WERI-Rb-1 (cell line): ENCODE measurements at regions not wholly inside any gene's neighbourhood (a gene's known extent, or its start where the extent isn't known, plus 50 kb on each side); places are given as distances from the start of the nearest gene placed in this dataset.

Source experiments
- DNase-seq: peaks from one replicate; pipeline ENCODE4 v3.0.0-alpha.2; 2020
- H3K27ac ChIP-seq: fragments of 250-450 bp; sonication (Bioruptor Pico); 2 replicates; pipeline ENCODE4 v1.5.1; 2020; ENCODE audit warnings: mild to moderate bottlenecking, moderate library complexity
- H3K27me3 ChIP-seq: fragments of 250-450 bp; sonication (Bioruptor Pico); 2 replicates; pipeline ENCODE4 v1.5.1; 2021; ENCODE audit warnings: mild to moderate bottlenecking, low read depth, moderate library complexity; ENCODE audit not compliant: insufficient read depth, severe bottlenecking
- H3K36me3 ChIP-seq: fragments of 250-450 bp; sonication (Bioruptor Pico); 2 replicates; pipeline ENCODE4 v1.5.1; 2020; ENCODE audit warnings: mild to moderate bottlenecking, moderate library complexity
- H3K4me3 ChIP-seq: 2 replicates; pipeline ENCODE4 v1.5.1; 2011; ENCODE audit warnings: low read depth, mild to moderate bottlenecking, control low read depth, low read length
- H3K9me3 ChIP-seq: fragments of 250-450 bp; sonication (Bioruptor Pico); 2 replicates; pipeline ENCODE4 v1.5.1; 2021; ENCODE audit warnings: mild to moderate bottlenecking, moderate library complexity; ENCODE audit not compliant: severe bottlenecking
- CTCF ChIP-seq: IDR thresholded peaks from 2 replicates; pipeline ENCODE4 v1.5.1; 2011; ENCODE audit warnings: low read depth, mild to moderate bottlenecking, control low read depth, inconsistent platforms, low read length

DNA sequence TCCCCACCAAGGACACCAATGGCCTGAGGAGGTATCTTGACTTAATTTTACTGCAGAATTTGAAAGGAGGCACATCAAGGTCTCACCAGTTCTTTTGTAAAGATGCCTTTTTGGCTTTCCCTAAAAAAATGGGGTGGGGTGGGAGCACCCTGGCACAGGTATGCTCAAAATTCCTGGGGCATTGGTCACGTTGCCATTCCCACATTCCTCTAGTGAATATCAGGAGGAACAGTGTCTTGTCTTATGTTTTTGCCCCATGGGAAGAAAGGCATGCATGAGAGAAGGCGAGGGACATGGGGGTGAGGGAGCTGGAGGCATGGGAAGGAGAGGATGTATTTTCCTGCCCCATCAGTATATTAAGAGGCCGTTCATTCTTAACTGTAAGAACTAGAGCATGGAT, 275.3 kb downstream of the CMPK2 start:
- TF ChIP-seq CTCF: no peak
- H3K27ac ChIP-seq: no peak overlapping the region
- no peak for DNase-seq
- no peaks in the 10 kb centered on the region for H3K27me3 ChIP-seq
- no peaks in the 10 kb centered on the region for H3K36me3 ChIP-seq
- no peaks in the 10 kb centered on the region for H3K9me3 ChIP-seq
- no peak overlapping the region for H3K4me3 ChIP-seq

DNA sequence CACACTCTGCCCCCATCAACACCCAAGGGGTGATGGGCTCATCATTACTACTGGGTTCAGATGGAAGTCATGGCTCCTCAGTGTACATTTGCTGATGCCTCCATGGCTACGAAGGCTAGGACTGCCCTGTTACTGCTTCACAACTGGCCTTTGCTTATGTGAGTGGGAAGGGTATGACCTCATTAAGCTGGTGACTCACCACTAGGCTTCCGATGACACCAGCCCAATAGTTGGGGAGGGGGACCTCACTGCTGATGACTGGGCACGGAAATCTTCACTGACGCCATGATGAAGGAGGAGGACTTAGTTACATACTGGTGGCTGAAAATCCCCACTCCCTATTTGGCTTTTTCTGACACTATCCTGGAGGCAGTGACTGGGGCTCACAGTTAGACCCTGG, 263.2 kb downstream of the CMPK2 start:
- Histone ChIP-seq H3K36me3 (no peaks in the 10 kb centered on the region), H3K27ac (no peak overlapping the region), H3K4me3 (no peak overlapping the region), H3K9me3 (peaks cover 2% of the 10 kb centered on the region), H3K27me3 (no peaks in the 10 kb centered on the region)
- TF ChIP-seq CTCF: no peak
- no peak for DNase-seq

DNA sequence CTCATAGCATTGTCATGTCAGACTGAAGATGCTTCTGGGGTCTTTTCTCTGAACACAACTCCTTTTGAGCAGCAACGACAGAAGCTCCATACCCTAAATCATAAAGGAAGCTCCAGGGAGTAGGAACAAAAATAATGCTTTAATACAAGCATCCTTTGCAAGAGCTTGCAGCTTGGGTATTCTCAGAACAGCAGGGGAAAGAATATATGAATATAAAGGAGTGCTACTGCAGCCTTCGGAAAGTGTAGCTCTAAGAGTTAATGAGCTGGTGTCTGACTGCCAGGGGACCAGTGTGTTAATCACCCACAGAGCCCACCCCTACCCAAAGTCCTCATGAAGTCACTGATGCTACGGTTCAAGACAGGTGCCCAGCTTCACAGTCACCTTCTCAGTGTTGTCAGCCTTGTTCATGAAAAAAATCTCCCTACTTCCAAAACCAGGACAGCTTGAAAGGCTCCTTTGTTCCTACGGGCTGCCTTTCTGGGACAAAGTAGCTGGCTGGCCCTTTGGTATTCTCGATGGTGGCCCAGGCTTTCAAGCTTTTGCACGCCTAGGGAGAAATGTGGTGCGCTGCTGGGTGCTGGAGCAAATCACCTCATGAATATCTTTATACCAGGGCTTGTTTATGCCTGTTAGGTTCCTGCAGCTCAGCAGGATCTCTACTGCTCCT, 259.7 kb downstream of the CMPK2 start:
- H3K4me3 ChIP-seq: no peak overlapping the region
- H3K9me3 ChIP-seq: peaks cover 2% of the 10 kb centered on the region
- no peak for TF ChIP-seq CTCF

GRCh38 chr2:6617794-6618193, 247.9 kb downstream of the CMPK2 start:
- Histone ChIP-seq H3K27ac (no peak overlapping the region), H3K27me3 (no peaks in the 10 kb centered on the region), H3K9me3 (peaks cover 7% of the 10 kb centered on the region), H3K4me3 (no peak overlapping the region), H3K36me3 (no peaks in the 10 kb centered on the region)
- DNase-seq: no peak
- no peak for TF ChIP-seq CTCF

More for the DNA sequence above, 259.7 kb downstream of the CMPK2 start:
- no peak for DNase-seq
- Histone ChIP-seq H3K36me3 (no peaks in the 10 kb centered on the region), H3K27me3 (no peaks in the 10 kb centered on the region), H3K27ac (no peak overlapping the region)

- Histone ChIP-seq H3K27ac (no peak overlapping the region), H3K36me3 (no peaks in the 10 kb centered on the region), H3K4me3 (no peak overlapping the region), H3K27me3 (no peaks in the 10 kb centered on the region), H3K9me3 (peaks cover 4% of the 10 kb centered on the region)
- DNase-seq: no peak
- TF ChIP-seq CTCF: no peak
Observed at GRCh38 chr2:6618201-6618600, 247.5 kb downstream of the CMPK2 start.

- H3K4me3 ChIP-seq: no peak overlapping the region
- no peaks in the 10 kb centered on the region for H3K9me3 ChIP-seq
- no peak for DNase-seq
- no peaks in the 10 kb centered on the region for H3K27me3 ChIP-seq
- TF ChIP-seq CTCF: no peak
- no peaks in the 10 kb centered on the region for H3K36me3 ChIP-seq
- no peak overlapping the region for H3K27ac ChIP-seq
Observed at GRCh38 chr2:6623746-6624145, 242.0 kb downstream of the CMPK2 start.
